DMS 273 treated with DMSO at 0.1 percent for 48 hours (cell line): ENCODE measurements at regions not wholly inside any gene's neighbourhood (a gene's known extent, or its start where the extent isn't known, plus 50 kb on each side); places are given as distances from the start of the nearest gene placed in this dataset.
"Not testable (repeated sequence)": the region's sequence is repeated elsewhere in the genome, so short reads cannot be mapped to it uniquely, and the experiment has no call there.

Source experiments
- DNase-seq: peaks from one replicate; lab custom pipeline; 2025; lab: John Stamatoyannopoulos, UW

GRCh38 chr21:33121715-33122475 is 52.0 kb downstream of the OLIG1 start:
- DNase-seq: no peak

GRCh38 chr21:33122507-33122906 is 52.6 kb downstream of the OLIG1 start:
- no peak for DNase-seq

GRCh38 chr21:33123374-33124123 is 53.6 kb downstream of the OLIG1 start:
- no peak for DNase-seq

GRCh38 chr21:33124889-33125288 is 54.9 kb downstream of the OLIG1 start:
- DNase-seq: no peak

GRCh38 chr21:33125680-33126375 is 55.9 kb downstream of the OLIG1 start:
- DNase-seq: no peak

- DNase-seq: no peak
Measured at GRCh38 chr21:33126569-33126968, 56.6 kb downstream of the OLIG1 start.

- peak; percentile 43 for DNase-seq
Measured at GRCh38 chr21:33127154-33127867, 57.4 kb downstream of the OLIG1 start.

- no peak for DNase-seq
Measured at GRCh38 chr21:33127868-33128242, 57.9 kb downstream of the OLIG1 start.

- no peak for DNase-seq
Measured at GRCh38 chr21:33128538-33128937, 58.6 kb downstream of the OLIG1 start.

- DNase-seq: no peak
Measured at GRCh38 chr21:33132054-33132453, 62.1 kb downstream of the OLIG1 start.

GRCh38 chr21:33133892-33134291 is 64.0 kb downstream of the OLIG1 start:
- no peak for DNase-seq

- no peak for DNase-seq
Measured at GRCh38 chr21:33135925-33136324, 66.0 kb downstream of the OLIG1 start.

GRCh38 chr21:33136847-33137502 is 67.0 kb downstream of the OLIG1 start:
- DNase-seq: no peak

- DNase-seq: no peak
Measured at GRCh38 chr21:33139084-33139483, 69.1 kb downstream of the OLIG1 start.

GRCh38 chr21:33140288-33140687 is 70.3 kb downstream of the OLIG1 start:
- DNase-seq: no peak

- DNase-seq: no peak
Measured at GRCh38 chr21:33146467-33146866, 76.5 kb downstream of the OLIG1 start.

- no peak for DNase-seq
Measured at GRCh38 chr21:33149181-33149580, 79.2 kb downstream of the OLIG1 start.

GRCh38 chr21:33150968-33151367 is 78.8 kb upstream of the IFNAR2 start:
- DNase-seq: not testable (repeated sequence)

GRCh38 chr21:33151941-33152731 is 77.6 kb upstream of the IFNAR2 start:
- DNase-seq: peak; percentile 27

- DNase-seq: no peak
Measured at GRCh38 chr21:33152732-33153130, 77.0 kb upstream of the IFNAR2 start.

- DNase-seq: no peak
Measured at GRCh38 chr21:33155005-33155404, 74.7 kb upstream of the IFNAR2 start.
